A673 (cell line): ENCODE measurements at regions not wholly inside any gene's neighbourhood (a gene's known extent, or its start where the extent isn't known, plus 50 kb on each side); places are given as distances from the start of the nearest gene placed in this dataset.

Source experiments
- BruUV-seq: library from RNA; stranded (reverse); fragments of 400-500 nt; replicated peaks from 2 replicates; lab custom pipeline; 2021; lab: Mats Ljungman, UMichigan
- CTCF ChIA-PET: fragments of 300-600 bp; sonication (Branson Sonifier 250); formaldehyde crosslinking; loops from one replicate; lab custom pipeline; 2022; ENCODE audit warnings: antibody characterized with exemption; lab: Charles Lee
- POLR2A ChIA-PET: fragments of 300-600 bp; sonication (Branson Sonifier 250); formaldehyde crosslinking; loops from one replicate; lab custom pipeline; 2022; ENCODE audit warnings: antibody characterized with exemption; ENCODE audit not compliant: low non-redundant PET; lab: Charles Lee
- DNase-seq: peaks from one replicate; pipeline ENCODE4 v3.0.0-alpha.2; 2015; ENCODE audit warnings: low spot score
- H3K27ac ChIP-seq: fragments of 200-600 bp; sonication (generic); 2 replicates; pipeline ENCODE4 v1.5.1; 2016; ENCODE audit warnings: mixed run types, low read depth, mild to moderate bottlenecking, mixed read lengths, antibody characterized with exemption, low read length; ENCODE audit not compliant: poor library complexity, severe bottlenecking
- H3K27me3 ChIP-seq: fragments of 200-600 bp; sonication (generic); replicated peaks from 2 replicates; pipeline ENCODE4 v1.6.1; 2017; ENCODE audit warnings: mixed run types, low read depth, mild to moderate bottlenecking, mixed read lengths, antibody characterized with exemption, low read length; ENCODE audit not compliant: insufficient read depth, poor library complexity
- H3K36me3 ChIP-seq: fragments of 200-600 bp; sonication (generic); 2 replicates; pipeline ENCODE4 v1.6.1; 2016; ENCODE audit warnings: mixed run types, mild to moderate bottlenecking, mixed read lengths, antibody characterized with exemption, low read length; ENCODE audit not compliant: insufficient read depth, poor library complexity, severe bottlenecking
- H3K4me1 ChIP-seq: fragments of 200-600 bp; sonication (generic); 2 replicates; pipeline ENCODE4 v1.6.1; 2017; ENCODE audit warnings: mixed run types, mild to moderate bottlenecking, mixed read lengths, antibody characterized with exemption, low read length; ENCODE audit not compliant: insufficient read depth, poor library complexity, severe bottlenecking
- H3K4me3 ChIP-seq: fragments of 200-600 bp; sonication (generic); 2 replicates; pipeline ENCODE4 v1.5.1; 2016; ENCODE audit warnings: low read depth, mixed run types, mild to moderate bottlenecking, mixed read lengths, low read length; ENCODE audit not compliant: poor library complexity, severe bottlenecking
- H3K9me3 ChIP-seq: fragments of 200-600 bp; sonication (generic); 2 replicates; pipeline ENCODE4 v1.6.1; 2016; ENCODE audit warnings: mixed run types, low read depth, mild to moderate bottlenecking, mixed read lengths, antibody characterized with exemption, low read length; ENCODE audit not compliant: poor library complexity, severe bottlenecking
- CTCF ChIP-seq: fragments of 300-800, 200-600 bp; sonication (generic); conservative IDR thresholded peaks from 2 replicates; pipeline ENCODE4 v1.5.1; 2017; ENCODE audit warnings: low read depth, mild to moderate bottlenecking, antibody characterized with exemption, low read length, moderate library complexity, mixed read lengths
- EZH2 ChIP-seq: fragments of 200-600 bp; sonication (generic); IDR thresholded peaks from 2 replicates; pipeline ENCODE4 v1.6.1; 2017; ENCODE audit warnings: borderline replicate concordance, low read depth, mild to moderate bottlenecking, mixed read lengths, antibody characterized with exemption, low read length; ENCODE audit not compliant: poor library complexity, severe bottlenecking
- intact Hi-C: fragments of 100-400 bp; cut with micrococcal nuclease; formaldehyde crosslinking; loops from one replicate; pipeline ENCODE4 v1.10.0; 2022; ENCODE audit not compliant: unreplicated experiment

GRCh38 chr11:45527898-45528297 is 137.5 kb downstream of the CHST1 start:
- Histone ChIP-seq H3K36me3 (no peaks in the 10 kb centered on the region), H3K27ac (no peak overlapping the region), H3K9me3 (no peaks in the 10 kb centered on the region), H3K4me3 (no peak overlapping the region), H3K27me3 (no peaks in the 10 kb centered on the region), H3K4me1 (no peaks in the 10 kb centered on the region)
- BruUV-seq: no TSS peak
- TF ChIP-seq CTCF (no peak), EZH2 (no peak)
- DNase-seq: no peak
- intact Hi-C loops: no loop called here
- CTCF ChIA-PET: interaction anchor here (0.6 kb wide), 1 partner anchor 1883 kb away, joined by 3 read pairs; no protein-coding TSS in a partner anchor
- POLR2A ChIA-PET: no interaction called here

- Histone ChIP-seq H3K27ac (no peak overlapping the region), H3K4me1 (no peaks in the 10 kb centered on the region), H3K4me3 (no peak overlapping the region), H3K27me3 (no peaks in the 10 kb centered on the region), H3K36me3 (no peaks in the 10 kb centered on the region), H3K9me3 (no peaks in the 10 kb centered on the region)
- no TSS peak for BruUV-seq
- no peak for DNase-seq
- POLR2A ChIA-PET: no interaction called here
- TF ChIP-seq EZH2: no peak
- no peak for TF ChIP-seq CTCF
- CTCF ChIA-PET: no interaction called here
- intact Hi-C loops: no loop called here
These were observed 140.0 kb downstream of the CHST1 start for GRCh38 chr11:45525393-45525792.

GRCh38 chr11:45523760-45524159 is 141.7 kb downstream of the CHST1 start:
- TF ChIP-seq CTCF: no peak
- TF ChIP-seq EZH2: no peak
- intact Hi-C loops: no loop called here
- H3K4me1 ChIP-seq: no peaks in the 10 kb centered on the region
- ChIA-PET POLR2A (no interaction called here), CTCF (no interaction called here)
- no peak overlapping the region for H3K27ac ChIP-seq
- BruUV-seq: no TSS peak
- H3K4me3 ChIP-seq: no peak overlapping the region
- no peaks in the 10 kb centered on the region for H3K36me3 ChIP-seq
- no peak for DNase-seq
- H3K27me3 ChIP-seq: no peaks in the 10 kb centered on the region
- no peaks in the 10 kb centered on the region for H3K9me3 ChIP-seq
